ENCODE measurements at regions not wholly inside any gene's neighbourhood (a gene's known extent, or its start where the extent isn't known, plus 50 kb on each side); places are given as distances from the start of the nearest gene placed in this dataset.

GRCh38 chr13:88103824-88104223, 432.7 kb downstream of the SLITRK5 start (continued):
- TF ChIP-seq FOXA1 (IDR thresholded peaks at IDR 0.05) = no peak
- no peak for TF ChIP-seq TAF1 (conservative IDR thresholded peaks at IDR 0.05)
- TF ChIP-seq SP1 (IDR thresholded peaks at IDR 0.05) = no peak
- TF ChIP-seq HNF4G (IDR thresholded peaks at IDR 0.05) = no peak
- no peak for TF ChIP-seq RXRA (IDR thresholded peaks at IDR 0.05)

DNA sequence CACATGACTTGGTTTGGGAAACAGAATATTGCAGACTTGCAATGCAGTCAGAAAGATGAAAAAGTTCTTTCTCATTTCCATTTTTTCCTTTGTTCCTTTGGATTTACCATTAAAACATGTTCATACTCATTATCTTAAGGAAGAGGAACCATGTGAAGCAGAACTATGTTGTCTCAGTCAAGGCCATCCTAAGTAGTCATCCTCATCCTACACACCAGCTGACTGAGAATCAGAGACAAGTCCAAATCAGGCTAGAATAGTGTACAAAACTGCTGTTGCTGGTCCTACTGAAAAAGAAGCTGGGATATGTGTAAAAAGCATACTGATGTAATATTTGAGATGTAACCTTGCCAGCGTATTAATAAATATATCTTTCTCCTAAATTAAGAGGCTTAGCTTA, 433.4 kb downstream of the SLITRK5 start:
- 91% methylated on average over 1 of the region's 1 CpG for WGBS
- Histone ChIP-seq H3K9me3 (ENCODE audit: control insufficient read depth in 4 of 4, low read length in 3 of 4) (no peaks in the 10 kb centered on the region), H3K27me3 (ENCODE audit: control insufficient read depth in 4 of 4, insufficient read depth in 4 of 4, low read length in 3 of 4) (no peaks in the 10 kb centered on the region), H3K4me3 (ENCODE audit: low read depth in 1 of 3, low read length in 3 of 3) (no peak overlapping the region), H3K4me1 (ENCODE audit: control insufficient read depth in 4 of 4, insufficient read depth in 4 of 4, low read length in 3 of 4) (no peaks in the 10 kb centered on the region), H3K27ac (ENCODE audit: low read depth in 1 of 2, low read length in 2 of 2) (no peak overlapping the region), H3K36me3 (ENCODE audit: control insufficient read depth in 4 of 4, insufficient read depth in 3 of 4, low read depth in 1 of 4, low read length in 3 of 4) (no peaks in the 10 kb centered on the region), H3K9ac (ENCODE audit: low read depth in 1 of 2, low read length in 2 of 2) (no peak overlapping the region)
- no peak for TF ChIP-seq MAX (IDR thresholded peaks at IDR 0.05)
- no peak for TF ChIP-seq ATF3 (IDR thresholded peaks at IDR 0.05)
- no peak for TF ChIP-seq RXRA (IDR thresholded peaks at IDR 0.05)
- no peak for TF ChIP-seq YY1 (IDR thresholded peaks at IDR 0.05)
- no peak for TF ChIP-seq ZBTB33 (IDR thresholded peaks at IDR 0.05)
- TF ChIP-seq FOXA1 (IDR thresholded peaks at IDR 0.05) = no peak
- TF ChIP-seq REST (IDR thresholded peaks at IDR 0.05) = no peak
- DNase-seq (ENCODE audit: low spot score) = no peak

GRCh38 chr13:88107570-88107969, 436.4 kb downstream of the SLITRK5 start:
- 78% methylated on average over 6 of the region's 6 CpGs for WGBS
- no peaks in the 10 kb centered on the region for H3K9me3 ChIP-seq (ENCODE audit: control insufficient read depth in 4 of 4, low read length in 3 of 4)
- no peaks in the 10 kb centered on the region for H3K27me3 ChIP-seq (ENCODE audit: control insufficient read depth in 4 of 4, insufficient read depth in 4 of 4, low read length in 3 of 4)
- no peaks in the 10 kb centered on the region for H3K4me1 ChIP-seq (ENCODE audit: control insufficient read depth in 4 of 4, insufficient read depth in 4 of 4, low read length in 3 of 4)
- no peak overlapping the region for H3K27ac ChIP-seq (ENCODE audit: low read depth in 1 of 2, low read length in 2 of 2)
- no peaks in the 10 kb centered on the region for H3K36me3 ChIP-seq (ENCODE audit: control insufficient read depth in 4 of 4, insufficient read depth in 3 of 4, low read depth in 1 of 4, low read length in 3 of 4)
- no peak overlapping the region for H3K9ac ChIP-seq (ENCODE audit: low read depth in 1 of 2, low read length in 2 of 2)
- no peak overlapping the region for H3K4me3 ChIP-seq (ENCODE audit: low read depth in 1 of 3, low read length in 3 of 3)
- TF ChIP-seq YY1 (IDR thresholded peaks at IDR 0.05) (no peak), RXRA (IDR thresholded peaks at IDR 0.05) (no peak)
- no peak for DNase-seq (ENCODE audit: low spot score)

DNA sequence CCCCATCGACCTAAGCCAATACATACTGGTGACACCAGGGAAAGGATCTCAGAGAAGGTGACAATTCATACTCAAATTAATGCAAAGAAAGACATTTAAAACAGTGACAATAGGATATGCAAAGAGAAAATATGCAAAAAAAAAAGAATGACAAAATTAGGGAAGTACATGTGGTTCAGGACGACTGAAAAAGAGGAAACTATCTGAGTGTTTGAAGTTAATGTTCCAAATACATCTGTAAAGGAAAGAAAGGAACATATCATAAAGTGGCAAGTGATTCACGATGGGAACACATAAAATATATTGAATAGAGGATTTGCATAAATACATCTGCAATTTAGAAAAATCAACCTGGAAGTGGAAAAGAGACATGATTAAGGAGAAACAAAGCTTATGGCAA, 441.4 kb downstream of the SLITRK5 start:
- WGBS = 26% methylated on average over 3 of the region's 3 CpGs
- no peak overlapping the region for H3K27ac ChIP-seq (ENCODE audit: low read depth in 1 of 2, low read length in 2 of 2)
- no peak overlapping the region for H3K4me3 ChIP-seq (ENCODE audit: low read depth in 1 of 3, low read length in 3 of 3)
- TF ChIP-seq HNF4G (IDR thresholded peaks at IDR 0.05) = no peak
- no peak for TF ChIP-seq RAD21 (IDR thresholded peaks at IDR 0.05)
- TF ChIP-seq JUND (IDR thresholded peaks at IDR 0.05) = no peak
- TF ChIP-seq REST (IDR thresholded peaks at IDR 0.05) = no peak
- TF ChIP-seq YY1 (IDR thresholded peaks at IDR 0.05) = no peak
- no peak for TF ChIP-seq FOXA2 (IDR thresholded peaks at IDR 0.05)
- no peaks in the 10 kb centered on the region for H3K36me3 ChIP-seq (ENCODE audit: control insufficient read depth in 4 of 4, insufficient read depth in 3 of 4, low read depth in 1 of 4, low read length in 3 of 4)
- no peak for DNase-seq (ENCODE audit: low spot score)
- H3K9ac ChIP-seq (ENCODE audit: low read depth in 1 of 2, low read length in 2 of 2) = no peak overlapping the region
- H3K4me1 ChIP-seq (ENCODE audit: control insufficient read depth in 4 of 4, insufficient read depth in 4 of 4, low read length in 3 of 4) = no peaks in the 10 kb centered on the region
- no peaks in the 10 kb centered on the region for H3K9me3 ChIP-seq (ENCODE audit: control insufficient read depth in 4 of 4, low read length in 3 of 4)
- no peaks in the 10 kb centered on the region for H3K27me3 ChIP-seq (ENCODE audit: control insufficient read depth in 4 of 4, insufficient read depth in 4 of 4, low read length in 3 of 4)

Measured in liver (tissue), 7 donors.